ENCODE measurements at regions not wholly inside any gene's neighbourhood (a gene's known extent, or its start where the extent isn't known, plus 50 kb on each side); places are given as distances from the start of the nearest gene placed in this dataset.
A peak's percentile ranks its signal among the peaks of the same experiment; 100 is the strongest.

- DNase-seq = no peak
Measured at GRCh38 chr1:29475326-29475725, 239.0 kb downstream of the PTPRU start.

GRCh38 chr1:29474274-29475244, 238.2 kb downstream of the PTPRU start:
- DNase-seq = no peak

- no peak for DNase-seq
Measured at GRCh38 chr1:29473161-29473855, 237.0 kb downstream of the PTPRU start.

- DNase-seq = no peak
Measured at GRCh38 chr1:29471487-29472313, 235.4 kb downstream of the PTPRU start.

- no peak for DNase-seq
Measured at GRCh38 chr1:29470788-29471119, 234.4 kb downstream of the PTPRU start.

GRCh38 chr1:29470087-29470787, 233.9 kb downstream of the PTPRU start:
- peak; percentile 84 for DNase-seq

- DNase-seq = no peak
Measured at GRCh38 chr1:29469457-29469856, 233.1 kb downstream of the PTPRU start.

- DNase-seq = no peak
Measured at GRCh38 chr1:29467989-29468900, 231.9 kb downstream of the PTPRU start.

GRCh38 chr1:29466258-29466657, 229.9 kb downstream of the PTPRU start:
- DNase-seq = no peak

GRCh38 chr1:29465755-29466154, 229.4 kb downstream of the PTPRU start:
- no peak for DNase-seq

GRCh38 chr1:29462096-29462495, 225.8 kb downstream of the PTPRU start:
- no peak for DNase-seq

- DNase-seq = no peak
Measured at GRCh38 chr1:29461115-29461739, 224.9 kb downstream of the PTPRU start.

- no peak for DNase-seq
Measured at GRCh38 chr1:29460694-29461093, 224.4 kb downstream of the PTPRU start.

GRCh38 chr1:29460041-29460610, 223.8 kb downstream of the PTPRU start:
- DNase-seq = no peak

GRCh38 chr1:29459620-29459945, 223.3 kb downstream of the PTPRU start:
- no peak for DNase-seq

GRCh38 chr1:29458737-29459619, 222.7 kb downstream of the PTPRU start:
- DNase-seq = no peak

- DNase-seq = peak; percentile 68
Measured at GRCh38 chr1:29457496-29458368, 221.4 kb downstream of the PTPRU start.

- DNase-seq = no peak
Measured at GRCh38 chr1:29456685-29457435, 220.5 kb downstream of the PTPRU start.

Measured in NCI-H1694 (cell line).